ENCODE measurements at regions not wholly inside any gene's neighbourhood (a gene's known extent, or its start where the extent isn't known, plus 50 kb on each side); places are given as distances from the start of the nearest gene placed in this dataset.

DNA sequence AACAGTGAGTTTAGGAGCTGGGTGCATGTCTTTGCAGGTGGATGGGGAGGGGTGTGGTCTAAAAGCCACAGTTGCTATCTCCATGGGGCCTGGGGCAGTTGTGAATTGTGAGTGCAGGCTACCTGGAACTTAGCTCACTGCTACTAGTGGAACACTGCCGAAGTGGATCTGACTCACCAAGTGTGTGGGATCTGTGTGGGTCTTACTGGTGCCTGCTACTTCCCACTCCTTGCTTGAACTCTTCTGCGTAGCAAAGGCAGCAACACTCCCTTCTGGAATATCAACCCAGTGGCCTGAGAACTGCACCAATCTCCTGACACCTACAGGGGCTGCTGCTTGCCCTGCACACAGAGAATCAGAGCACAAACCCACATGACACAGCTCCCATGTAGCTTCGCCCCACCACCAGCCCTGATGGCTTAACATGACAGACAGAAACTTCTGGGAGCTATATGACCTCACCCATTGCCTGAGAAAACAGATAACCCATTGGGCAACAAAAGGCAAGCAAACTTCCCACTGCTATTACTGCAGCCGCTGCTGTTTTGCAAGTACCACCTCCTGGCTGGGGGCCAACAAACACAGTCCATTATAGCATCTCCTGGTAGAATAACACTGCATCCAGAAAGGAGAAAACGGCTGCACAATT, 455.1 kb upstream of the DDX18 start:
- no peak overlapping the region for H3K4me3 ChIP-seq (replicated peaks in 1 of 3; ENCODE audit: insufficient read depth in 1 of 3, low read depth in 1 of 3, low read length in 3 of 3)
- H3K9me1 ChIP-seq (replicated peaks; ENCODE audit: control insufficient read depth, extremely low read depth, insufficient read depth, low read length) = no peaks in the 10 kb centered on the region
- FAIRE-seq (no peak), DNase-seq (ENCODE audit: low read depth, low spot score) (no peak)
- no peaks in the 10 kb centered on the region for H4K20me1 ChIP-seq (replicated peaks; ENCODE audit: control insufficient read depth, extremely low read depth, insufficient read depth, low read length)
- peaks cover 2% of the 10 kb centered on the region for H3K9me3 ChIP-seq (replicated peaks; ENCODE audit: control insufficient read depth, insufficient read depth, low read length)
- no peaks in the 10 kb centered on the region for H3K27me3 ChIP-seq (ENCODE audit: control insufficient read depth in 2 of 2, insufficient read depth in 2 of 2, low read length in 2 of 2)
- H2AFZ ChIP-seq (ENCODE audit: low read depth, low read length) = no peak overlapping the region
- intact Hi-C loops (cut with micrococcal nuclease) (no loop called here), dilution Hi-C loops (cut with MboI; ENCODE audit: extremely low pct_ligation_motif_present, low sequenced_read_pairs) (no loop called here)
- H3K79me2 ChIP-seq (ENCODE audit: control insufficient read depth, insufficient read depth, low read length) = no peaks in the 10 kb centered on the region
- no peaks in the 10 kb centered on the region for H3K36me3 ChIP-seq (ENCODE audit: control insufficient read depth in 2 of 2, extremely low read depth in 1 of 2, insufficient read depth in 2 of 2, low read length in 2 of 2)
- ChIA-PET CTCF (no interaction called here), POLR2A (no interaction called here)
- no peak for TF ChIP-seq POLR2AphosphoS5 (IDR thresholded peaks at IDR 0.05; ENCODE audit: insufficient read depth, low read depth, low read length)
- no peaks in the 10 kb centered on the region for H3K4me1 ChIP-seq (ENCODE audit: control insufficient read depth, extremely low read depth, insufficient read depth, low read length)
- H3K9ac ChIP-seq (replicated peaks; ENCODE audit: extremely low read depth, insufficient read depth, low read length) = no peak overlapping the region
- BruUV-seq (replicated peaks) = no TSS peak
- no peak overlapping the region for H3K4me2 ChIP-seq (ENCODE audit: insufficient read depth, low read length)
- H3K27ac ChIP-seq (ENCODE audit: insufficient read depth, low read depth, low read length) = no peak overlapping the region

DNA sequence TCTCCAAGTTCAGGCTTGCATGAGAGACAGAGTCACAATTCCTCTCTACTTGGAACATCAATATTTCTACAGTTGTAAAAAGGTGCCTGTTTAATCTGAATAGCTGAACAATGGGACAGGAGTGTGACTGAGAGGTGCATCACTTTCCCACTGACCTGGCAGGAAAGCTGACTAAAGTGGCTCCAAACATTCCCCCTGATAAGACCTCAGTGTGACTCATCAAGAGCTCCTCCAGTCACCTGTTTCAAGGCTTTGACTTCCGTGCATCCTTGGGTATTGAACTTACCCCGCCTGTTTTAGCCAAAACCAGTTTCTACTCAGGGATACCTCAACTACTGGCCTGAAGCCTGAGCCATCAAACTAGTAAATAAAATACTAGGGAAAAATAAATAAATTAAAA, 453.9 kb upstream of the DDX18 start:
- intact Hi-C loops (cut with micrococcal nuclease) (no loop called here), dilution Hi-C loops (cut with MboI; ENCODE audit: extremely low pct_ligation_motif_present, low sequenced_read_pairs) (no loop called here)
- Histone ChIP-seq H2AFZ (ENCODE audit: low read depth, low read length) (no peak overlapping the region), H3K4me3 (replicated peaks in 1 of 3; ENCODE audit: insufficient read depth in 1 of 3, low read depth in 1 of 3, low read length in 3 of 3) (no peak overlapping the region), H3K9me1 (replicated peaks; ENCODE audit: control insufficient read depth, extremely low read depth, insufficient read depth, low read length) (no peaks in the 10 kb centered on the region), H4K20me1 (replicated peaks; ENCODE audit: control insufficient read depth, extremely low read depth, insufficient read depth, low read length) (no peaks in the 10 kb centered on the region), H3K36me3 (ENCODE audit: control insufficient read depth in 2 of 2, extremely low read depth in 1 of 2, insufficient read depth in 2 of 2, low read length in 2 of 2) (no peaks in the 10 kb centered on the region), H3K4me1 (ENCODE audit: control insufficient read depth, extremely low read depth, insufficient read depth, low read length) (no peaks in the 10 kb centered on the region), H3K9me3 (replicated peaks; ENCODE audit: control insufficient read depth, insufficient read depth, low read length) (peaks cover 2% of the 10 kb centered on the region), H3K27me3 (ENCODE audit: control insufficient read depth in 2 of 2, insufficient read depth in 2 of 2, low read length in 2 of 2) (no peaks in the 10 kb centered on the region), H3K27ac (ENCODE audit: insufficient read depth, low read depth, low read length) (no peak overlapping the region), H3K4me2 (ENCODE audit: insufficient read depth, low read length) (no peak overlapping the region), H3K9ac (replicated peaks; ENCODE audit: extremely low read depth, insufficient read depth, low read length) (no peak overlapping the region), H3K79me2 (ENCODE audit: control insufficient read depth, insufficient read depth, low read length) (no peaks in the 10 kb centered on the region)
- DNase-seq (ENCODE audit: low read depth, low spot score) (no peak), FAIRE-seq (no peak)
- BruUV-seq (replicated peaks) = no TSS peak
- TF ChIP-seq POLR2AphosphoS5 (IDR thresholded peaks at IDR 0.05; ENCODE audit: insufficient read depth, low read depth, low read length) = no peak
- ChIA-PET POLR2A (no interaction called here), CTCF (no interaction called here)
